Lower leg skin (tissue), 3 donors: ENCODE measurements at regions not wholly inside any gene's neighbourhood (a gene's known extent, or its start where the extent isn't known, plus 50 kb on each side); places are given as distances from the start of the nearest gene placed in this dataset.
"Not testable (repeated sequence)": the region's sequence is repeated elsewhere in the genome, so short reads cannot be mapped to it uniquely, and the experiment has no call there.

Experiments
- CTCF ChIP-seq, 3 donors: fragments of 450-650 bp; IDR thresholded peaks; one replicate each; pipeline ENCODE4 v1.5.1; 2016; ENCODE audit warnings: antibody characterized with exemption in 3 of 3, mild to moderate bottlenecking in 3 of 3, moderate library complexity in 2 of 3
- POLR2A ChIP-seq, 2 donors: fragments of 450-650 bp; IDR thresholded peaks; one replicate each; pipeline ENCODE4 v1.6.1; 2016 to 2017; ENCODE audit warnings: antibody characterized with exemption in 2 of 2, mild to moderate bottlenecking in 1 of 2, moderate library complexity in 1 of 2

- TF ChIP-seq CTCF, POLR2A (IDR thresholded peaks at IDR 0.05): not testable (repeated sequence)
These were observed 1601.8 kb downstream of the RPIA start for GRCh38 chr2:90293224-90293623.
